ENCODE measurements at regions not wholly inside any gene's neighbourhood (a gene's known extent, or its start where the extent isn't known, plus 50 kb on each side); places are given as distances from the start of the nearest gene placed in this dataset.

GRCh38 chr21:23245255-23245654 lies 2247.0 kb downstream of the NCAM2 start:
- H3K27ac ChIP-seq (ENCODE audit: extremely low read depth, low read depth, low read length) = no peak overlapping the region
- POLR2A ChIA-PET = no interaction called here
- CTCF ChIA-PET = no interaction called here

GRCh38 chr21:23223882-23224281 lies 2225.7 kb downstream of the NCAM2 start:
- Histone ChIP-seq H3K36me3 (ENCODE audit: control insufficient read depth in 2 of 2, insufficient read depth in 1 of 2, low read length in 2 of 2) (no peaks in the 10 kb centered on the region), H3K4me1 (ENCODE audit: control insufficient read depth, insufficient read depth, low read length) (no peaks in the 10 kb centered on the region), H3K27ac (ENCODE audit: extremely low read depth, low read depth, low read length) (no peak overlapping the region), H3K4me3 (ENCODE audit: low read depth, low read length) (no peak overlapping the region), H3K9me3 (ENCODE audit: control insufficient read depth, insufficient read depth, low read depth, low read length) (no peaks in the 10 kb centered on the region)
- no peak for TF ChIP-seq ZBTB7A (tag by site-specific recombination; IDR thresholded peaks at IDR 0.05; ENCODE audit: low read depth)
- TF ChIP-seq ZFP37 (tag by site-specific recombination; IDR thresholded peaks at IDR 0.05) = no peak
- no peak for TF ChIP-seq KLF8 (tag by site-specific recombination; IDR thresholded peaks at IDR 0.05)
- TF ChIP-seq OSR2 (tag by site-specific recombination; IDR thresholded peaks at IDR 0.05) = no peak
- TF ChIP-seq WT1 (tag by site-specific recombination; IDR thresholded peaks at IDR 0.05) = no peak
- TF ChIP-seq ZXDB (tag by site-specific recombination; IDR thresholded peaks at IDR 0.05) = no peak
- TF ChIP-seq ZBTB8A (tag by site-specific recombination; IDR thresholded peaks at IDR 0.05) = no peak
- ChIA-PET CTCF (no interaction called here), POLR2A (no interaction called here)

More at GRCh38 chr21:23245255-23245654, 2247.0 kb downstream of the NCAM2 start:
- no peaks in the 10 kb centered on the region for H3K9me3 ChIP-seq (ENCODE audit: control insufficient read depth, insufficient read depth, low read depth, low read length)
- H3K36me3 ChIP-seq (ENCODE audit: control insufficient read depth in 2 of 2, insufficient read depth in 1 of 2, low read length in 2 of 2) = no peaks in the 10 kb centered on the region
- H3K4me3 ChIP-seq (ENCODE audit: low read depth, low read length) = no peak overlapping the region
- TF ChIP-seq PRDM6 (tag by site-specific recombination; IDR thresholded peaks at IDR 0.05) (no peak), RBAK (tag by site-specific recombination; IDR thresholded peaks at IDR 0.05) (no peak), HIC1 (tag by site-specific recombination; IDR thresholded peaks at IDR 0.05) (no peak), ZNF48 (tag by site-specific recombination; IDR thresholded peaks at IDR 0.05) (no peak), MYNN (tag by site-specific recombination; IDR thresholded peaks at IDR 0.05; ENCODE audit: borderline replicate concordance) (no peak), SETDB1 (IDR thresholded peaks at IDR 0.05; ENCODE audit: insufficient read length, low read length) (no peak), ZEB2 (tag by site-specific recombination; IDR thresholded peaks at IDR 0.05) (no peak), ZNF785 (tag by site-specific recombination; IDR thresholded peaks at IDR 0.05) (no peak), ZBTB49 (tag by site-specific recombination; IDR thresholded peaks at IDR 0.05; ENCODE audit: low read depth) (no peak), ZNF560 (tag by site-specific recombination; IDR thresholded peaks at IDR 0.05; ENCODE audit: borderline replicate concordance) (no peak), ZFP37 (tag by site-specific recombination; IDR thresholded peaks at IDR 0.05) (no peak), ZNF621 (tag by site-specific recombination; IDR thresholded peaks at IDR 0.05) (no peak), ZFP3 (tag by site-specific recombination; IDR thresholded peaks at IDR 0.05; ENCODE audit: low read depth) (no peak), ZNF214 (tag by site-specific recombination; IDR thresholded peaks at IDR 0.05; ENCODE audit: borderline replicate concordance) (no peak), OVOL3 (tag by site-specific recombination; IDR thresholded peaks at IDR 0.05) (no peak), ZNF501 (tag by site-specific recombination; IDR thresholded peaks at IDR 0.05) (no peak), ZFP69B (tag by site-specific recombination; IDR thresholded peaks at IDR 0.05) (no peak), HOXD13 (CRISPR knock-in tag; IDR thresholded peaks at IDR 0.05; ENCODE audit: borderline replicate concordance) (no peak), ZNF266 (tag by site-specific recombination; IDR thresholded peaks at IDR 0.05; ENCODE audit: low read depth) (no peak)
- H3K4me1 ChIP-seq (ENCODE audit: control insufficient read depth, insufficient read depth, low read length) = no peaks in the 10 kb centered on the region

Measured in HEK293 (cell line).